ENCODE measurements at regions not wholly inside any gene's neighbourhood (a gene's known extent, or its start where the extent isn't known, plus 50 kb on each side); places are given as distances from the start of the nearest gene placed in this dataset.

DNA sequence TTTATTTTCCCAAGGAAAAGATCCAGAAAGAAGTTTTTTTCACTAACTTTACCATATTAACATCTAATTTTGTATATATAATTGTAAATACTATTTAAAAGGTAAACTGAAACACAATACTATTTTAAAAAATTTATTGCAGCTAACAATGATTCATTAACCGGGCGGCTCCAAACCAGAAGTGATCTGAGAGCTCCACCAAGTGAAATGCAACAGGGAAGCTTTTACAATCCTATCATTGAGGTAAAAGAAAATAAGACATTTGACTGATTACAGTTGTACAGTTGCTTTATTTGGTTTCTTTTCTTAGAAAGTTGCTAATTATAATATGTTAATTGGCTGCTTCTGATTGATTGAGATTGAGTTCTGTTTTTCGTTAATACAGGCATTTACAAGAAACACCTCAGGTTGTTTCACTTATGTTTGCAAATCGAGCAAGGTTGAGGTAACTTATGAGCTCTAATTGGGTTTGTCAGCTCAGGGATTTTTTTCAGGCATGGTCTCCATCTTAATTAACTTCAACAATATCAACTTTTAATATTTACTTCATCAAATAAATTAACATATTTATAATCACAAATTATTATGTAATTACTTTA is 220.2 kb upstream of the UGT8 start:
- TF ChIP-seq, protein P1, sequence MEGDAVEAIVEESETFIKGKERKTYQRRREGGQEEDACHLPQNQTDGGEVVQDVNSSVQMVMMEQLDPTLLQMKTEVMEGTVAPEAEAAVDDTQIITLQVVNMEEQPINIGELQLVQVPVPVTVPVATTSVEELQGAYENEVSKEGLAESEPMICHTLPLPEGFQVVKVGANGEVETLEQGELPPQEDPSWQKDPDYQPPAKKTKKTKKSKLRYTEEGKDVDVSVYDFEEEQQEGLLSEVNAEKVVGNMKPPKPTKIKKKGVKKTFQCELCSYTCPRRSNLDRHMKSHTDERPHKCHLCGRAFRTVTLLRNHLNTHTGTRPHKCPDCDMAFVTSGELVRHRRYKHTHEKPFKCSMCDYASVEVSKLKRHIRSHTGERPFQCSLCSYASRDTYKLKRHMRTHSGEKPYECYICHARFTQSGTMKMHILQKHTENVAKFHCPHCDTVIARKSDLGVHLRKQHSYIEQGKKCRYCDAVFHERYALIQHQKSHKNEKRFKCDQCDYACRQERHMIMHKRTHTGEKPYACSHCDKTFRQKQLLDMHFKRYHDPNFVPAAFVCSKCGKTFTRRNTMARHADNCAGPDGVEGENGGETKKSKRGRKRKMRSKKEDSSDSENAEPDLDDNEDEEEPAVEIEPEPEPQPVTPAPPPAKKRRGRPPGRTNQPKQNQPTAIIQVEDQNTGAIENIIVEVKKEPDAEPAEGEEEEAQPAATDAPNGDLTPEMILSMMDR (IDR thresholded peaks at IDR 0.05) = peak; percentile 53
- TF ChIP-seq EZH2 (IDR thresholded peaks at IDR 0.05) = no peak
- no peak for TF ChIP-seq EZH2phosphoT487 (IDR thresholded peaks at IDR 0.05)
